ENCODE measurements at regions not wholly inside any gene's neighbourhood (a gene's known extent, or its start where the extent isn't known, plus 50 kb on each side); places are given as distances from the start of the nearest gene placed in this dataset.

GRCh38 chr6:91094341-91094740 is 507.5 kb upstream of the MAP3K7 start:
- intact Hi-C loops (cut with DNase I; ENCODE audit: low total_unique reads): loop anchor here (5.0 kb wide), 1 partner anchor 1122 kb away; no protein-coding TSS in a partner anchor
- no peak for DNase-seq (ENCODE audit: low spot score in 2 of 2)
- H3K4me3 ChIP-seq (ENCODE audit: low read depth, poor library complexity, severe bottlenecking): no peak overlapping the region
- TF ChIP-seq POLR2A (IDR thresholded peaks at IDR 0.05) (no peak), CTCF (IDR thresholded peaks at IDR 0.05) (no peak)

GRCh38 chr6:91088976-91089375 is 502.1 kb upstream of the MAP3K7 start:
- WGBS, 2 donors: 97% methylated on average over 2 of the region's 2 CpGs
- no peak for TF ChIP-seq CTCF (IDR thresholded peaks at IDR 0.05)
- TF ChIP-seq POLR2A (IDR thresholded peaks at IDR 0.05): no peak
- DNase-seq (ENCODE audit: low spot score in 2 of 2): no peak
- intact Hi-C loops (cut with DNase I; ENCODE audit: low total_unique reads): no loop called here
- no peak overlapping the region for H3K4me3 ChIP-seq (ENCODE audit: low read depth, poor library complexity, severe bottlenecking)

- TF ChIP-seq CTCF (IDR thresholded peaks at IDR 0.05): no peak
- TF ChIP-seq POLR2A (IDR thresholded peaks at IDR 0.05): no peak
- DNase-seq (ENCODE audit: low spot score in 2 of 2): no peak
- intact Hi-C loops (cut with DNase I; ENCODE audit: low total_unique reads): no loop called here
- 46 to 52% methylated on average over 1 of the region's 1 CpG for WGBS, 2 donors
- H3K4me3 ChIP-seq (ENCODE audit: low read depth, poor library complexity, severe bottlenecking): no peak overlapping the region
Observed at GRCh38 chr6:91088515-91088914, 501.6 kb upstream of the MAP3K7 start.

- DNase-seq (ENCODE audit: low spot score in 2 of 2): no peak
- 42 to 48% methylated on average over 4 of the region's 4 CpGs for WGBS, 2 donors
- H3K4me3 ChIP-seq (ENCODE audit: low read depth, poor library complexity, severe bottlenecking): no peak overlapping the region
- intact Hi-C loops (cut with DNase I; ENCODE audit: low total_unique reads): no loop called here
- TF ChIP-seq CTCF (IDR thresholded peaks at IDR 0.05) (no peak), POLR2A (IDR thresholded peaks at IDR 0.05) (no peak)
Observed at GRCh38 chr6:91087908-91088307, 501.0 kb upstream of the MAP3K7 start.

GRCh38 chr6:91083211-91083610 is 496.3 kb upstream of the MAP3K7 start:
- WGBS, 2 donors: 50 to 54% methylated on average over 5 of the region's 5 CpGs
- no peak overlapping the region for H3K4me3 ChIP-seq (ENCODE audit: low read depth, poor library complexity, severe bottlenecking)
- intact Hi-C loops (cut with DNase I; ENCODE audit: low total_unique reads): no loop called here
- no peak for DNase-seq (ENCODE audit: low spot score in 2 of 2)
- TF ChIP-seq POLR2A (IDR thresholded peaks at IDR 0.05) (no peak), CTCF (IDR thresholded peaks at IDR 0.05) (no peak)

- DNase-seq (ENCODE audit: low spot score in 2 of 2): no peak
- 65 to 72% methylated on average over 3 of the region's 3 CpGs for WGBS, 2 donors
- no peak overlapping the region for H3K4me3 ChIP-seq (ENCODE audit: low read depth, poor library complexity, severe bottlenecking)
- intact Hi-C loops (cut with DNase I; ENCODE audit: low total_unique reads): no loop called here
- no peak for TF ChIP-seq POLR2A (IDR thresholded peaks at IDR 0.05)
- TF ChIP-seq CTCF (IDR thresholded peaks at IDR 0.05): no peak
Observed at GRCh38 chr6:91082311-91082832, 495.5 kb upstream of the MAP3K7 start.
